SU-DHL-6 (cell line): ENCODE measurements at regions not wholly inside any gene's neighbourhood (a gene's known extent, or its start where the extent isn't known, plus 50 kb on each side); places are given as distances from the start of the nearest gene placed in this dataset.

Source experiments
- H2AFZ ChIP-seq: fragments of 200-600 bp; sonication (generic); 2 replicates; pipeline ENCODE4 v1.6.1; 2014; ENCODE audit warnings: low read depth, mild to moderate bottlenecking, moderate library complexity, mixed read lengths, antibody characterized with exemption, low read length; ENCODE audit not compliant: severe bottlenecking
- H3F3A ChIP-seq: fragments of 200-600 bp; shearing (Covaris generic); 2 replicates; pipeline ENCODE4 v1.6.0; 2016; ENCODE audit warnings: antibody characterized with exemption, mild to moderate bottlenecking; ENCODE audit not compliant: insufficient read depth
- H3K27ac ChIP-seq: fragments of 200-600 bp; sonication (generic); 2 replicates; pipeline ENCODE4 v1.5.1; 2016; ENCODE audit warnings: low read depth, mild to moderate bottlenecking, low read length, moderate library complexity, mixed read lengths
- H3K27me3 ChIP-seq: fragments of 200-600 bp; sonication (generic), shearing (Covaris generic); 2 replicates; pipeline ENCODE4 v1.6.0; 2014; ENCODE audit warnings: mild to moderate bottlenecking, low read length
- H3K36me3 ChIP-seq: fragments of 200-600 bp; sonication (generic); 2 replicates; pipeline ENCODE4 v1.6.1; 2014; ENCODE audit warnings: mild to moderate bottlenecking, low read length, mixed read lengths
- H3K4me2 ChIP-seq: fragments of 300-600, 200-600 bp; shearing (Covaris generic), sonication (generic); 2 replicates; pipeline ENCODE4 v1.6.0; 2014; ENCODE audit warnings: low read length, low read depth, mild to moderate bottlenecking; ENCODE audit not compliant: poor library complexity, severe bottlenecking
- H3K4me3 ChIP-seq: fragments of 200-600 bp; sonication (generic); 2 replicates; pipeline ENCODE4 v1.5.1; 2014; ENCODE audit warnings: antibody characterized with exemption, low read length, mild to moderate bottlenecking, mixed read lengths; ENCODE audit not compliant: insufficient read depth, poor library complexity, severe bottlenecking
- H3K79me2 ChIP-seq: fragments of 200-600 bp; sonication (generic); 2 replicates; pipeline ENCODE4 v1.6.1; 2014; ENCODE audit warnings: mild to moderate bottlenecking, low read length, moderate library complexity; ENCODE audit not compliant: insufficient read depth
- H3K9ac ChIP-seq: fragments of 200-600 bp; sonication (generic); 2 replicates; pipeline ENCODE4 v1.7.0; 2014; ENCODE audit warnings: mild to moderate bottlenecking, low read length
- H3K9me2 ChIP-seq: fragments of 200-600 bp; sonication (generic); replicated peaks from 2 replicates; pipeline ENCODE4 v1.6.1; 2014; ENCODE audit warnings: low read length; ENCODE audit not compliant: insufficient read depth
- H3K9me3 ChIP-seq: fragments of 200-600 bp; sonication (generic); 2 replicates; pipeline ENCODE4 v1.6.1; 2014; ENCODE audit warnings: low read length, mixed read lengths; ENCODE audit not compliant: insufficient read depth
- H4K20me1 ChIP-seq: fragments of 200-600 bp; sonication (generic); 2 replicates; pipeline ENCODE4 v1.6.1; 2014; ENCODE audit warnings: low read depth, mild to moderate bottlenecking, antibody characterized with exemption, low read length, moderate library complexity, mixed read lengths
- CTCF ChIP-seq: fragments of 200-600 bp; sonication (generic); IDR thresholded peaks from one replicate; pipeline ENCODE4 v1.5.1; 2017; ENCODE audit warnings: antibody characterized with exemption, mild to moderate bottlenecking, low read length, moderate library complexity; ENCODE audit not compliant: insufficient read depth, poor library complexity, severe bottlenecking
- EZH2phosphoT487 ChIP-seq: fragments of 200-600 bp; sonication (generic), shearing (Covaris generic); conservative IDR thresholded peaks from 2 replicates; pipeline ENCODE4 v1.6.1; 2018; ENCODE audit warnings: mild to moderate bottlenecking, antibody characterized with exemption, low read length, moderate library complexity, mixed read lengths

DNA sequence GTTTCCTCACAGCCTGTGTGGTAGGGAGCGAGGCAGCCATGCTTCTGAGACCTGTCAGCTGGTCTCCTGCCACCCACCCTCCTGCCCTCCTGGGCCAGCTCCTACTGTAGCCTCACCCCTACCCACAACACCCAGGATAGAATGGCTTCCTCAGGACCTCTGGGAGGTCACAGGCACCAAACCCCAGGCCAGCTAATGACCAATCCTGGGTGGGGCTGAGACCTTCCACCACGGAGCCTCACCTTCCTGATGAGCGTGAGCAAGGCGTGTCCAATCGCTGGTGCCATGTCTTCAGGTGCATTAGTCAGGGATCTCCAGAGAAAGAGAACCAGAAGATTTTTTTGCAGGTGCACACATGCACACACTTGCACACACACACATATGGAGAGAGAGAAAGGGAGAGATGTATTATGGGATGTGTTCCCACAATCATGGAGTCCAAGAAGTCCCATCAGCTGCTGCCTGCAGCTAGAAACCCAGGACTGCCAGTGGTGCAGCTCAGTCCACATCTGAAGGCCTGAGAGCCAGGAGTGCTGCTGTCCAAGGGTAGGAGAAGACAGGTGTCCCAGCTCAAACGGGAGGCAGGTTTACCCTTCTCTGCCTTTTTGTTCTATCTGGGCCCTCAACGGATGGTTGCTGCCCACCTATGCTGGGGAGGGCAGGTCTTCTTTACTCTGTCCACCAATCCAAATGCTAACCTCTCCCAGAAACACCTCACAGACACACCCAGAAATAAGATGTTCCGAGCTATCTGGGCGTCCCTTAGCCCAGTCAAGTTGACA lies 70.4 kb upstream of the HDAC4 start:
- TF ChIP-seq EZH2phosphoT487, result no peak
- TF ChIP-seq CTCF, result no peak
- Histone ChIP-seq H3K9ac (no peak overlapping the region), H3F3A (no peaks in the 10 kb centered on the region)

GRCh38 chr2:239470151-239470900 lies 69.5 kb upstream of the HDAC4 start:
- H3K9me3 ChIP-seq, result no peaks in the 10 kb centered on the region
- H2AFZ ChIP-seq, result no peak overlapping the region
- no peaks in the 10 kb centered on the region for H4K20me1 ChIP-seq
- no peaks in the 10 kb centered on the region for H3K27me3 ChIP-seq
- no peak overlapping the region for H3K27ac ChIP-seq
- H3K9me2 ChIP-seq, result no peaks in the 10 kb centered on the region
- no peaks in the 10 kb centered on the region for H3K79me2 ChIP-seq
- H3F3A ChIP-seq, result no peaks in the 10 kb centered on the region
- H3K36me3 ChIP-seq, result no peaks in the 10 kb centered on the region
- TF ChIP-seq EZH2phosphoT487 (no peak), CTCF (no peak)
- no peak overlapping the region for H3K4me2 ChIP-seq
- H3K4me3 ChIP-seq, result no peak overlapping the region
- H3K9ac ChIP-seq, result no peak overlapping the region

More for the DNA sequence above, 70.4 kb upstream of the HDAC4 start:
- Histone ChIP-seq H3K27me3 (no peaks in the 10 kb centered on the region), H3K4me3 (no peak overlapping the region), H3K9me3 (no peaks in the 10 kb centered on the region), H3K9me2 (no peaks in the 10 kb centered on the region), H2AFZ (no peak overlapping the region), H3K36me3 (no peaks in the 10 kb centered on the region), H3K79me2 (no peaks in the 10 kb centered on the region), H3K27ac (no peak overlapping the region), H4K20me1 (no peaks in the 10 kb centered on the region), H3K4me2 (no peak overlapping the region)

DNA sequence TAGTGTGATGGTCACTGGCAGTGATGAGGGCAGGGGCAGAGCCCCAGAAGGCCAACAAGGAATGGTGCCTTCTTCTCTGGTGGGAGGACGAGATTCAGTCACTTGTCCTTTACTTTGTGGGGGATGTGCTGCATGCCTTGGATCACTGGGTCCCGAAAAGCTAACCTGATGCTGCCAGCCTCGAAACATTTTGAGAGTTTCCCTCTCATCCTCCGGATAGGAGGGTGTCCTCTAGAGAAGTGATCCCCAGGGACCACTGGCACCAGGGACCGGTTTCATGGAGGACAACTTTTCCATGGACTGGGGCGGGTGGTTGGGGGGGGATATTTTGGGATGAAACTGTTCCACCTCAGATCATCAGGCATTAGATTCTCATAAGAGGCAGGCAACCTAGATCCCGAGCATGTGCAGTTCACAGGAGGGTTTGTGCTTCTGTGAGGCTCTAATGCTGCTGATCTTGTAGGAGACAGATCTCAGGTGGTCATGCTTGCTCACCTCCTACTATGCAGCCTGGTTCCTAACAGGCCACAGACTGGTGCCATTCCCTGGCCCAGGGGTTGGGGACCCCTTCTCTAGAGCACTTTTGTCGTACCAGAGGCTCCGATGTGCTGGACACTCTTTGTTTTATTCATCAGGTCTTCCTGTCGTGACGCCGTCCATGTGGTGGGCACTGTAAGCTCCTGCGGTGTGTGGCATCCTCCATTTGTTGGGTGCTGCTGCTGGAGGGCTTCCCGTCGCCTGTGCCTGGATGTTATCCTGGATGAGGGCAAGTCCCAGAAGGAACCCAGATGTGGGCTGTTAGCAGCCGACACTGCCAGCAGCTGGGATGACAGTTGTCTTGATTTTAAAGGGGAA lies 68.5 kb upstream of the HDAC4 start:
- Histone ChIP-seq H3K9me3 (no peaks in the 10 kb centered on the region), H3K4me2 (no peak overlapping the region), H3F3A (no peaks in the 10 kb centered on the region), H3K36me3 (no peaks in the 10 kb centered on the region), H3K79me2 (no peaks in the 10 kb centered on the region), H3K4me3 (no peak overlapping the region), H3K27ac (no peak overlapping the region), H3K9me2 (no peaks in the 10 kb centered on the region), H3K27me3 (no peaks in the 10 kb centered on the region), H3K9ac (no peak overlapping the region), H2AFZ (no peak overlapping the region), H4K20me1 (no peaks in the 10 kb centered on the region)
- TF ChIP-seq EZH2phosphoT487 (no peak), CTCF (no peak)
